DND-41 (cell line): ENCODE measurements at regions not wholly inside any gene's neighbourhood (a gene's known extent, or its start where the extent isn't known, plus 50 kb on each side); places are given as distances from the start of the nearest gene placed in this dataset.

Experiments used
- ATAC-seq: fragments of 200-7000 bp; cut with Tn5 transposase; 3 replicates; pipeline ENCODE4 v1.9.1; 2021; ENCODE audit warnings: low read depth; ENCODE audit not compliant: insufficient read depth
- DNase-seq: peaks from one replicate; pipeline ENCODE4 v3.0.0-alpha.2; 2020
- H2AFZ ChIP-seq: 2 replicates; pipeline ENCODE4 v1.6.0; 2012; ENCODE audit warnings: low read depth, low read length
- H3K27ac ChIP-seq: 2 replicates; pipeline ENCODE4 v1.5.1; 2012; ENCODE audit warnings: low read length, inconsistent platforms
- H3K27me3 ChIP-seq: fragments of 200-600 bp; sonication (generic); 2 replicates; pipeline ENCODE4 v1.6.0; 2012; ENCODE audit warnings: low read length, mild to moderate bottlenecking, inconsistent platforms; ENCODE audit not compliant: insufficient read depth, poor library complexity
- H3K36me3 ChIP-seq: 2 replicates; pipeline ENCODE4 v1.5.1; 2012; ENCODE audit warnings: low read length, inconsistent platforms; ENCODE audit not compliant: insufficient read depth
- H3K4me1 ChIP-seq: 2 replicates; pipeline ENCODE4 v1.5.1; 2012; ENCODE audit warnings: mild to moderate bottlenecking, low read length; ENCODE audit not compliant: insufficient read depth
- H3K4me2 ChIP-seq: 2 replicates; pipeline ENCODE4 v1.6.0; 2012; ENCODE audit warnings: mild to moderate bottlenecking, moderate library complexity, low read length, inconsistent platforms; ENCODE audit not compliant: insufficient read depth
- H3K4me3 ChIP-seq, 2 experiments: fragments of 200-600 bp in 1 of 2; shearing (Covaris generic) in 1 of 2; 2 replicates each; pipeline ENCODE4 v1.5.1; 2012 to 2016; ENCODE audit warnings: inconsistent platforms in 2 of 2, low read length in 2 of 2, mild to moderate bottlenecking in 2 of 2, low read depth in 1 of 2, moderate library complexity in 1 of 2
- H3K79me2 ChIP-seq: 2 replicates; pipeline ENCODE4 v1.6.0; 2012; ENCODE audit warnings: low read length, inconsistent platforms; ENCODE audit not compliant: insufficient read depth
- H3K9ac ChIP-seq: 2 replicates; pipeline ENCODE4 v1.6.0; 2012; ENCODE audit warnings: low read depth, mild to moderate bottlenecking, inconsistent platforms, low read length, moderate library complexity
- H3K9me3 ChIP-seq: 2 replicates; pipeline ENCODE4 v1.5.1; 2012; ENCODE audit warnings: low read length, moderate library complexity, mild to moderate bottlenecking, inconsistent platforms; ENCODE audit not compliant: insufficient read depth, severe bottlenecking
- H4K20me1 ChIP-seq: 2 replicates; pipeline ENCODE4 v1.6.0; 2012; ENCODE audit warnings: low read length; ENCODE audit not compliant: insufficient read depth
- EZH2 ChIP-seq: IDR thresholded peaks from 3 replicates; pipeline ENCODE4 v1.6.1; 2012; ENCODE audit warnings: borderline replicate concordance, low read depth, mild to moderate bottlenecking, moderate library complexity, low read length, inconsistent platforms; ENCODE audit not compliant: severe bottlenecking
- TF ChIP-seq, protein P1 (sequence below): IDR thresholded peaks from 2 replicates; pipeline ENCODE4 v1.5.1; 2012; ENCODE audit warnings: borderline replicate concordance, low read length, moderate library complexity, mild to moderate bottlenecking; ENCODE audit not compliant: poor library complexity, severe bottlenecking; ENCODE audit errors: extremely low read depth

DNA sequence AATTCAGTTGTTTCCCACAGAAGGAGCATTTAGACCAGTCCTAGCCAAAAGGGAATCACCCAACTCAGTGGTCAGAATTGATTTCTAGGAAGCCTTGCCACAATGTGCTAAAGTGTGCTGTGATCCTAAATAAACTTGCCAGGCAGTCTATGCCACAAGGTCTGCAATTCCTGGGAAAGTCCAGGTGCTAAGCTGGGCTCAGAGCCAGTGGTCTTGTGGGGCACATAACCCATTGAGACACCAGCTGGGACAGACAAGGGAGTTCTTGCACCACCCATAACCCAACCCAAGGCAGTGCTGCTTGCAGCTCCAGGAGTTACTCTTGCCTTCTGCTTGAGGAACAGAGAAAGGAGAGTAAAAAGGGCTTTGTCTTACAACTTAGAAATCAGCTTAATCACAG is 489.5 kb upstream of the SPRY2 start:
- H3K4me2 ChIP-seq = no peak overlapping the region
- H3K9me3 ChIP-seq = no peaks in the 10 kb centered on the region
- H3K4me3 ChIP-seq = no peak overlapping the region
- no peak for TF ChIP-seq EZH2
- TF ChIP-seq, protein P1, sequence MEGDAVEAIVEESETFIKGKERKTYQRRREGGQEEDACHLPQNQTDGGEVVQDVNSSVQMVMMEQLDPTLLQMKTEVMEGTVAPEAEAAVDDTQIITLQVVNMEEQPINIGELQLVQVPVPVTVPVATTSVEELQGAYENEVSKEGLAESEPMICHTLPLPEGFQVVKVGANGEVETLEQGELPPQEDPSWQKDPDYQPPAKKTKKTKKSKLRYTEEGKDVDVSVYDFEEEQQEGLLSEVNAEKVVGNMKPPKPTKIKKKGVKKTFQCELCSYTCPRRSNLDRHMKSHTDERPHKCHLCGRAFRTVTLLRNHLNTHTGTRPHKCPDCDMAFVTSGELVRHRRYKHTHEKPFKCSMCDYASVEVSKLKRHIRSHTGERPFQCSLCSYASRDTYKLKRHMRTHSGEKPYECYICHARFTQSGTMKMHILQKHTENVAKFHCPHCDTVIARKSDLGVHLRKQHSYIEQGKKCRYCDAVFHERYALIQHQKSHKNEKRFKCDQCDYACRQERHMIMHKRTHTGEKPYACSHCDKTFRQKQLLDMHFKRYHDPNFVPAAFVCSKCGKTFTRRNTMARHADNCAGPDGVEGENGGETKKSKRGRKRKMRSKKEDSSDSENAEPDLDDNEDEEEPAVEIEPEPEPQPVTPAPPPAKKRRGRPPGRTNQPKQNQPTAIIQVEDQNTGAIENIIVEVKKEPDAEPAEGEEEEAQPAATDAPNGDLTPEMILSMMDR = no peak
- DNase-seq = no peak
- H2AFZ ChIP-seq = no peak overlapping the region
- H3K27ac ChIP-seq = no peak overlapping the region
- no peaks in the 10 kb centered on the region for H3K36me3 ChIP-seq
- no peaks in the 10 kb centered on the region for H3K27me3 ChIP-seq
- no peaks in the 10 kb centered on the region for H4K20me1 ChIP-seq
- H3K4me1 ChIP-seq = no peaks in the 10 kb centered on the region
- no peak overlapping the region for H3K9ac ChIP-seq
- no peaks in the 10 kb centered on the region for H3K79me2 ChIP-seq
- no peak for ATAC-seq

DNA sequence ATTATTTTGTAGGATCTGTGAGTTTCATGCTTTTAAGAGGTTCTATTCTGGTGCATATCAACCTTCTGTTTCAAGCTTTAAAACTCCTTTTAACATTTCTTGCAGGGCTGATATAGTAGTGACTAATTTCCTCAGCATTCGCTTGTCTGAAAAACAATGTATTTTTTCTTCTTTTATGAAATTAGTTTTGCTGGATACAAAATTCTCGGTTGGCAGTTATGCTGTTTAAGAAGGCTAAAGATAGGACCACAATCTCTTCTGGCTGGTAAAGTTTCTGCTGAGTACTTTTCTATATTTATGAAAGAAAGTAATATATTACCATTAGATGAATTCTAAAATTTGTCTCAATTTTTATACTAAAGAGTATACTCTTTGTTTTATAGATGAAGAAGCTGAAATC is 487.8 kb upstream of the SPRY2 start:
- Histone ChIP-seq H3K4me3 (no peak overlapping the region), H3K79me2 (no peaks in the 10 kb centered on the region), H3K4me2 (no peak overlapping the region), H3K9ac (no peak overlapping the region), H3K27ac (no peak overlapping the region), H2AFZ (no peak overlapping the region), H3K27me3 (no peaks in the 10 kb centered on the region), H3K36me3 (no peaks in the 10 kb centered on the region), H3K9me3 (no peaks in the 10 kb centered on the region), H4K20me1 (no peaks in the 10 kb centered on the region), H3K4me1 (no peaks in the 10 kb centered on the region)
- TF ChIP-seq EZH2 = no peak
- DNase-seq = no peak
- ATAC-seq = no peak

DNA sequence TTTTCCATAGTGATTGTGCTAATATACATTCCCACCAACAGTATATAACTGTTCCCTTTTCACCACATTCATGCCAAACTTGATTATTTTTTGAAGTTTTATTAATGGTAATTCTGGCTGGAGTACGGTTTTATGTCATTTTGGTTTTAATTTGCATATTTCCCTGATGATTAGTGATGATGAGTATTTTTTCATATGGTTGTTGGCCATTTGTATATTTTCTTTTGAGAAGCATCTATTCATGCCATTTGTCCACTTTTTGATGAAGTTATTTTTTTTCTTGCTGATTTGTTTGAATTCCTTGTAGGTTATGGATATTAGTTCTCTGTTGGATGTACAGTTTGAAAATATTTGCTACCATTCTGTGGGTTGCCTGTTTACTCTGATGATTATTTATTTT is 484.4 kb upstream of the SPRY2 start:
- ATAC-seq = no peak
- Histone ChIP-seq H3K4me2 (no peak overlapping the region), H3K27me3 (no peaks in the 10 kb centered on the region)

DNA sequence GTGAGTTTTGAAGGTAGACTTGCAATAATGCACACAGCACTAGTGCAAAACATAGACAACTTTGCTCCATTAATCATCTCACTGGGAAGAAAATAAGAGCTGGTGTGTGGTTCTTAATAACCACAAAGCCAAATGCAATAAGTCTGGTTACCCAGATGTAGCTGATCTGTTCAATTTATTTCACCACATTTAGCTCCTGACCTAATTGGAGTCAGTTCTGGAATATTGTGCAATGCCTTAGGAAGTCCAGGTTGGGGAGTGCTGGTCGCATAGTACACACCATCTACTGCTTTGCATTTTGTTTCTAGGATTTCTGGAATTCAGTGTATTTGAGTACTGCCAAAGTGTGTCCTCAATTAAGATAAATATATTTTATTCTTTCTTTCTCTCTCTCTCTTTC is 483.3 kb upstream of the SPRY2 start:
- Histone ChIP-seq H3K9me3 (no peaks in the 10 kb centered on the region), H3K4me3 (no peak overlapping the region), H3K36me3 (no peaks in the 10 kb centered on the region), H4K20me1 (no peaks in the 10 kb centered on the region), H2AFZ (no peak overlapping the region), H3K79me2 (no peaks in the 10 kb centered on the region), H3K4me1 (no peaks in the 10 kb centered on the region), H3K4me2 (no peak overlapping the region), H3K27me3 (no peaks in the 10 kb centered on the region), H3K27ac (no peak overlapping the region), H3K9ac (no peak overlapping the region)
- TF ChIP-seq, protein P1 = no peak
- no peak for TF ChIP-seq EZH2
- DNase-seq (no peak), ATAC-seq (no peak)

More for the DNA sequence above, 484.4 kb upstream of the SPRY2 start:
- DNase-seq = no peak
- no peaks in the 10 kb centered on the region for H3K4me1 ChIP-seq
- H3K9me3 ChIP-seq = no peaks in the 10 kb centered on the region
- no peak overlapping the region for H3K27ac ChIP-seq
- no peaks in the 10 kb centered on the region for H3K36me3 ChIP-seq
- H2AFZ ChIP-seq = no peak overlapping the region
- TF ChIP-seq EZH2 = no peak
- TF ChIP-seq, protein P1 = no peak
- H3K9ac ChIP-seq = no peak overlapping the region
- H4K20me1 ChIP-seq = no peaks in the 10 kb centered on the region
- H3K4me3 ChIP-seq = no peak overlapping the region
- H3K79me2 ChIP-seq = no peaks in the 10 kb centered on the region
